ENCODE measurements at regions not wholly inside any gene's neighbourhood (a gene's known extent, or its start where the extent isn't known, plus 50 kb on each side); places are given as distances from the start of the nearest gene placed in this dataset.

DNA sequence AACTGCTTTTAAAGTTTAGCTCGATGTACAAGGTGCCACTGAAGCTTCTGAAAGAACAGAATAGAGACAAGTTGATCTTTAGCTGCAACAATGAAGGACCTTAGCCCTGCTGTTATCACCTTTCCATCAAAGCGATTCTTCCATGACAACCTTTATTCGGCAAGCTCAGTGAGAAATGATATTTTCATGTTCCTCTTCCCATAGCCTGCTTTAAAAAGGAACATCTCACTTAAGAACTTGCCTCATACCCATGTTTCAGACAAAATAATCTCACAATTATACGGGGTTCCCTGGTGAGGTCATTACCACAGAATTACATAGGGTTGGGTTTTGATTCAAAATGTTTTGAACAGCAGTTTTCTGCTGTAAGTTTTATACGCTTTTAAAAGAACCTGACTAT lies 264.2 kb downstream of the THBS2 start:
- no peak for TF ChIP-seq POLR2A (IDR thresholded peaks at IDR 0.05; ENCODE audit: low read depth, low read length)
- TF ChIP-seq TAF1 (IDR thresholded peaks at IDR 0.05; ENCODE audit: low read depth, low read length) = no peak
